Stomach (tissue), 4 donors: ENCODE measurements at regions not wholly inside any gene's neighbourhood (a gene's known extent, or its start where the extent isn't known, plus 50 kb on each side); places are given as distances from the start of the nearest gene placed in this dataset.

Experiments
- EP300 ChIP-seq: sonication (generic); formaldehyde crosslinking; IDR thresholded peaks from one replicate; pipeline ENCODE4 v1.6.1; 2017; ENCODE audit warnings: antibody characterized with exemption
- POLR2A ChIP-seq, 4 donors: fragments of 450-650 bp; IDR thresholded peaks; one replicate each; pipeline ENCODE4 v1.6.1; 2016; ENCODE audit warnings: antibody characterized with exemption in 4 of 4, control low read depth in 2 of 4, mild to moderate bottlenecking in 1 of 4, moderate library complexity in 1 of 4
- POLR2AphosphoS5 ChIP-seq, 3 donors: sonication (generic); formaldehyde crosslinking; IDR thresholded peaks; one replicate each; pipeline ENCODE4 v1.6.1; 2016; ENCODE audit warnings: antibody characterized with exemption in 3 of 3
- TF ChIP-seq, protein P1 (sequence below), 7 experiments: fragments of 450-650 bp in 4 of 7; fragments of 200-600 bp in 3 of 7; sonication (generic) in 3 of 7; IDR thresholded peaks; one replicate each; pipeline ENCODE4 v1.5.1; 2016 to 2019; ENCODE audit warnings: antibody characterized with exemption in 7 of 7, control low read depth in 2 of 7, mild to moderate bottlenecking in 1 of 7

DNA sequence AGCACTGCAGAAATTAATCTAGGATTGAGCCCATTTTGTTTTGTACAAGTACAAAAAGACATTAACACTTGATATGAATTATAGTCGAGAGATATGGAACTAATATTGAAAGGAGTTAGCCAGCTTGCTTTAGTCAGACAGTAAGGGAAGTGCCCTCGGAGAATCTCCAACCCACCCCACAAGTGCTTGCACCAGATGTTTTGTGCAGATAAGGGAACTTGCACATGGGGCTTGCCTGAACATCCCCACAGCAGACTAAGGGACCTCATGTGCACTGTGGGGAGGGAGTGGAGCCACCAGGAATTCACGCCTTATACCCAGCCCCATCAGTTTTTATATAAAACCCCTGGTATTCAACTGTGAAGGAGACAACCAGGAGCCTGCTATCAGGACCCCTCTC is 122.3 kb downstream of the EFHB start:
- TF ChIP-seq, protein P1, sequence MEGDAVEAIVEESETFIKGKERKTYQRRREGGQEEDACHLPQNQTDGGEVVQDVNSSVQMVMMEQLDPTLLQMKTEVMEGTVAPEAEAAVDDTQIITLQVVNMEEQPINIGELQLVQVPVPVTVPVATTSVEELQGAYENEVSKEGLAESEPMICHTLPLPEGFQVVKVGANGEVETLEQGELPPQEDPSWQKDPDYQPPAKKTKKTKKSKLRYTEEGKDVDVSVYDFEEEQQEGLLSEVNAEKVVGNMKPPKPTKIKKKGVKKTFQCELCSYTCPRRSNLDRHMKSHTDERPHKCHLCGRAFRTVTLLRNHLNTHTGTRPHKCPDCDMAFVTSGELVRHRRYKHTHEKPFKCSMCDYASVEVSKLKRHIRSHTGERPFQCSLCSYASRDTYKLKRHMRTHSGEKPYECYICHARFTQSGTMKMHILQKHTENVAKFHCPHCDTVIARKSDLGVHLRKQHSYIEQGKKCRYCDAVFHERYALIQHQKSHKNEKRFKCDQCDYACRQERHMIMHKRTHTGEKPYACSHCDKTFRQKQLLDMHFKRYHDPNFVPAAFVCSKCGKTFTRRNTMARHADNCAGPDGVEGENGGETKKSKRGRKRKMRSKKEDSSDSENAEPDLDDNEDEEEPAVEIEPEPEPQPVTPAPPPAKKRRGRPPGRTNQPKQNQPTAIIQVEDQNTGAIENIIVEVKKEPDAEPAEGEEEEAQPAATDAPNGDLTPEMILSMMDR (IDR thresholded peaks at IDR 0.05) = no peak
- no peak for TF ChIP-seq POLR2AphosphoS5 (IDR thresholded peaks at IDR 0.05)
- TF ChIP-seq POLR2A (IDR thresholded peaks at IDR 0.05) = no peak
- TF ChIP-seq EP300 = no peak
